HEK293T (cell line): ENCODE measurements at regions not wholly inside any gene's neighbourhood (a gene's known extent, or its start where the extent isn't known, plus 50 kb on each side); places are given as distances from the start of the nearest gene placed in this dataset.

ENCODE experiments used
- ARNT ChIP-seq: fragments of 450-650 bp; IDR thresholded peaks from 2 replicates; pipeline ENCODE4 v1.6.1; 2017; ENCODE audit warnings: mild to moderate bottlenecking
- ELF4 ChIP-seq: fragments of 450-650 bp; IDR thresholded peaks from 2 replicates; pipeline ENCODE4 v1.6.1; 2017; ENCODE audit warnings: antibody characterized with exemption
- FOXK2 ChIP-seq: fragments of 450-650 bp; IDR thresholded peaks from 2 replicates; pipeline ENCODE4 v1.6.1; 2016; ENCODE audit warnings: mild to moderate bottlenecking
- NFRKB ChIP-seq: fragments of 450-650 bp; IDR thresholded peaks from 2 replicates; pipeline ENCODE4 v1.6.1; 2016; ENCODE audit warnings: mild to moderate bottlenecking, moderate library complexity
- SP1 ChIP-seq: fragments of 450-650 bp; IDR thresholded peaks from 2 replicates; pipeline ENCODE4 v1.6.1; 2017
- TARDBP ChIP-seq: fragments of 450-650 bp; IDR thresholded peaks from 2 replicates; pipeline ENCODE4 v1.6.1; 2016
- ZNF384 ChIP-seq: fragments of 450-650 bp; IDR thresholded peaks from 2 replicates; pipeline ENCODE4 v1.6.1; 2016

DNA sequence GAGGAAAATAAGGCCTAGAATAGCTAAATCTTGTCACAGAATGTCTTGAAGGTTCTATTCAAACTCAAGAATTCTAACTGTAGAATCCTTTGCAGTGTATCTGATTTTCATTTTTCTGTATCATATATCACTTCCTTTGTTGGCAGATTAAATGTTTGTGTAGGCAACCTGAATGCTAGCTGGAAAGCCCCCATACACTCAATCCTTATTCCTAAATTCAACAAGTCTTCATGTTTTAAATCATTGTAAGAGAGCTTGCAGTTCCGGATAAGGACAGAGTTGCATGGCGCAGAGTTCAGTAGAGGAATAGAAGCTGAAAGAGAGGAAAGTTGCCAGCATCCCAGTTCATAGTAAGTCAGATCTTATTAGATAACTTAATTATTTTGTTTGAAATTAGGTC is 242.0 kb upstream of the SEMA6D start:
- TF ChIP-seq ARNT, result no peak
- no peak for TF ChIP-seq NFRKB
- no peak for TF ChIP-seq TARDBP
- no peak for TF ChIP-seq ZNF384
- no peak for TF ChIP-seq ELF4
- no peak for TF ChIP-seq FOXK2
- TF ChIP-seq SP1, result no peak
